Aorta (tissue), 5 donors: ENCODE measurements at regions not wholly inside any gene's neighbourhood (a gene's known extent, or its start where the extent isn't known, plus 50 kb on each side); places are given as distances from the start of the nearest gene placed in this dataset.

Experiments
- ATAC-seq: fragments of 200-7000 bp; cut with Tn5 transposase; one replicate; pipeline ENCODE4 v1.9.1; 2022; ENCODE audit warnings: moderate library complexity; ENCODE audit not compliant: low FRiP score
- DNase-seq, 2 donors: peaks; one replicate each; pipeline ENCODE4 v3.0.0-alpha.2; 2020
- H3K27ac ChIP-seq, 2 donors: one replicate each; pipeline ENCODE4 v1.5.1; 2013; ENCODE audit warnings: low read length in 2 of 2, mild to moderate bottlenecking in 2 of 2, moderate library complexity in 2 of 2, control low read depth in 1 of 2, inconsistent platforms in 1 of 2, low read depth in 1 of 2
- H3K27me3 ChIP-seq, 2 donors: one replicate each; pipeline ENCODE4 v1.6.1; 2013; ENCODE audit warnings: control low read depth in 1 of 2, low read length in 1 of 2, mild to moderate bottlenecking in 1 of 2, moderate library complexity in 1 of 2; ENCODE audit not compliant: insufficient read depth in 2 of 2, control insufficient read depth in 1 of 2
- H3K36me3 ChIP-seq, 2 donors: one replicate each; pipeline ENCODE4 v1.6.1; 2013; ENCODE audit warnings: control low read depth in 1 of 2, low read length in 1 of 2, mild to moderate bottlenecking in 1 of 2; ENCODE audit not compliant: insufficient read depth in 2 of 2, control insufficient read depth in 1 of 2
- H3K4me1 ChIP-seq, 2 donors: one replicate each; pipeline ENCODE4 v1.6.1; 2013; ENCODE audit warnings: low read length in 2 of 2, control low read depth in 1 of 2, mild to moderate bottlenecking in 1 of 2, moderate library complexity in 1 of 2; ENCODE audit not compliant: insufficient read depth in 2 of 2, control insufficient read depth in 1 of 2
- H3K4me3 ChIP-seq, 2 donors: one replicate each; pipeline ENCODE4 v1.5.1; 2013; ENCODE audit warnings: low read length in 2 of 2, control low read depth in 1 of 2, mild to moderate bottlenecking in 1 of 2
- H3K9me3 ChIP-seq: one replicate; pipeline ENCODE4 v1.6.1; 2013; ENCODE audit warnings: mild to moderate bottlenecking, low read length; ENCODE audit not compliant: control insufficient read depth
- WGBS, 2 donors: extraction: QIAGEN DNeasy Blood & Tissue Kit; methylation state at CpG; one replicate each; pipeline ENCODE4 v1.1.7; 2013; 5-methylcytosine and 5-hydroxymethylcytosine counted together
- intact Hi-C, 2 donors: fragments of 100-400 bp; cut with DNase I; formaldehyde crosslinking; loops; one replicate each; pipeline versions ENCODE4 v1.14.2 to v1.15.0; 2022
- donor health status: healthy with polysubstance abuse.
- donor health status: Bipolar disorder and iron deficiency.
- donor health status: DM: no; HTN: no; CAD: no.
- donor health status: DM: no; HTN: no; CAD: no.
- donor health status: DM: yes; HTN: yes; CAD: no.

DNA sequence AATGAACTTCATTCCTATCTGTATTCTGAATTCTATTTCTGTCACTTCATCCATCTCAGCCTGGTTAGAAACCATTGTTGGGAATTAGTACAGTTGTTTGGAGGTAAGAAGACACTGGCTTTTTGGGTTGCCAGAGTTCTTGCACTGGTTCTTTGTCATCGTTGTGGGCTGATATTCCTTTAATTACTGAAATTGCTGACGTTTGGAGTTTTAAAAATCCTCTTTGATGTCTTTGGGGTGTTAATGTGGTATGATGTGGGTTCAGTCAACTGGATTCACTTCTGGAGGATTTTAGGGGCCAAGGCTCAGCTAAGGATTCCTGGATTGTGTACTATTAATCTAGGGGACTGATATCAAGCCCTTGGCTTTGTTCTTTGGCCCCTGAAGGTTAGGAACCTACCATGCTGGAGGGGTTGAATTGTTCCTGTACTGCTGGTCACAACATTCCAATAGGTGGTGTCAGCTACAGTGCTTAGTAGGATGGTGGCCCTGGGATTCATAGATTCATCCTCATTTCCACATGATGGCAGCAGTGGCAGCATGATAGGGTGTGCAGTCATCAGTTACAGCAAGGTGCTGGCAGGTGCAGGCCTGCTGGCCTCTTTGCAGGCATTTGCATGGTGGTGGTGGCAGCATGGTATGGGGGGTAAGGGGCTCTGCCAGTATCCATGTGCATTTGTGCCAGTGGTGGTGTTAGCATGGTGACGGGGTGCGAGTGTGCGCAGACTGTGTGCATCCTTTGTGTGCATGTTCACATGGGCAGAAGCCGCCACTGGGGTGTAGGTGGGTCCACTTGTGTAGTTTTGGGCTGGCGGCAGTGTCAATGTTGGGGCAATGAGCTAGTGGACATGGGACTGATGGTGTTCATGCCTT lies 301.3 kb downstream of the TEX13C start:
- WGBS, 2 donors = 82 to 88% methylated on average over 7 of the region's 7 CpGs
- DNase-seq (no peak), ATAC-seq (no peak)
- no peaks in the 10 kb centered on the region for H3K36me3 ChIP-seq
- no peak overlapping the region for H3K27ac ChIP-seq
- no peaks in the 10 kb centered on the region for H3K9me3 ChIP-seq
- H3K27me3 ChIP-seq = no peaks in the 10 kb centered on the region
- intact Hi-C loops = no loop called here
- H3K4me3 ChIP-seq = no peak overlapping the region
- no peaks in the 10 kb centered on the region for H3K4me1 ChIP-seq

DNA sequence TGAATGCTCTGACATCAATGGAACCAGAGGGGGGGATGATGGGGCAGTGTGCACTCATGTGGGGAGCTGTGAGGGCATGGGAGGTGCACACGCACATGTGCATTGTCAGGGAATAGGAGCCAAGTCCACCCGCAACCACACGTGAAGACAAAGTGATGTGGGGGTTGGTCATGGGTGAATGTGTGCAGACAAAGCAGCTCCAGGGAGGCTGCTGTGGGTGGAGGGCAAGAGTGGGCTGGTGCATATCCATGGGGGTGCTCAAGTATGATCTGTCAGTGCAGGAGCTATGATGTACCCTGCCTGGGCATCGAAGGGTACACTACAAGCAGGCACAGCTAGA lies 301.9 kb downstream of the TEX13C start:
- no peak overlapping the region for H3K27ac ChIP-seq
- H3K4me1 ChIP-seq = no peaks in the 10 kb centered on the region
- DNase-seq (no peak), ATAC-seq (no peak)
- H3K27me3 ChIP-seq = no peaks in the 10 kb centered on the region
- no peak overlapping the region for H3K4me3 ChIP-seq
- WGBS, 2 donors = 72 to 95% methylated on average over 4 of the region's 4 CpGs
- H3K36me3 ChIP-seq = no peaks in the 10 kb centered on the region
- intact Hi-C loops = no loop called here
- H3K9me3 ChIP-seq = no peaks in the 10 kb centered on the region

DNA sequence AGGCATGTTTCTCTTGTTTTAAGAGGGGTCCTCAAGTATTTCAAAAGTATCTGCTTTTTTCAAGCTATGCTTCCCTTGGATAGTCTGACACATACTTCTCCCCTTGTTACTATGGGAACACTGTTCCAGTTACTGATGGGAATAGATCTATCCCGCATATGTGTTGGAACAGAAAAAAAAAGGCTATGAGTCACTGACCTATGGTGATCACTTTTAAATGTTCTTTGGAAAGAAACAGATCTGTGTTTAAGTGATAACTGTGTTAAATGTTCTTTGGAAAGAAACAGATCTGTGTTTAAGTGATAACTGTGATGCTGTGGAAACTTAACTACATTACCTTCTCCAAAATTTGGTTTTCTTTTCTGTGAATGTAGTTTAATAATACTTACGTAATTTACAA lies 303.2 kb downstream of the TEX13C start:
- H3K27ac ChIP-seq = no peak overlapping the region
- no peaks in the 10 kb centered on the region for H3K4me1 ChIP-seq
- no peaks in the 10 kb centered on the region for H3K27me3 ChIP-seq
- no peak overlapping the region for H3K4me3 ChIP-seq
- WGBS, 2 donors = 51 to 65% methylated on average over 2 of the region's 2 CpGs
- intact Hi-C loops = no loop called here
- DNase-seq (no peak), ATAC-seq (no peak)
- no peaks in the 10 kb centered on the region for H3K9me3 ChIP-seq
- no peaks in the 10 kb centered on the region for H3K36me3 ChIP-seq

DNA sequence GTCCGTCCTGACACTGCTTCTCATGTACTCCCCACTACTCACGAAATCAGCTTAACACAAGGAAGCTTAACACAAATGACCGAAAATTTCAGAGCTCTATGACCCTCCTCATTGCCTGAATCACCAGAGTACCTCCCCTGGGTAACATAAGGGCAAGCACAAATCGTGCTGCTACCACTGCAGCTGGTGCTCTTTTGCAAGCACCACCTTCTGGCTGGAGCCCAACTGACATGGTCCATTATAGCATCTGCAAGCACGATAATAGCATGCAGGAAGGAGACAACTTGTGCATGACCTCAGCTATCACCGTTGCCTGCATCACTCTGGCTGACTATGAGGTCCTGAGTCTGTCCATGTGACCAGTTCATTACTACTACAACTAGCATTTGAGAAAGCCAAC lies 308.0 kb downstream of the TEX13C start:
- H3K27me3 ChIP-seq = no peaks in the 10 kb centered on the region
- 48 to 59% methylated on average over 6 of the region's 6 CpGs for WGBS, 2 donors
- H3K36me3 ChIP-seq = no peaks in the 10 kb centered on the region
- intact Hi-C loops = no loop called here
- no peak overlapping the region for H3K27ac ChIP-seq
- ATAC-seq (no peak), DNase-seq (no peak)
- H3K4me3 ChIP-seq = no peak overlapping the region
- no peaks in the 10 kb centered on the region for H3K9me3 ChIP-seq
- no peaks in the 10 kb centered on the region for H3K4me1 ChIP-seq

DNA sequence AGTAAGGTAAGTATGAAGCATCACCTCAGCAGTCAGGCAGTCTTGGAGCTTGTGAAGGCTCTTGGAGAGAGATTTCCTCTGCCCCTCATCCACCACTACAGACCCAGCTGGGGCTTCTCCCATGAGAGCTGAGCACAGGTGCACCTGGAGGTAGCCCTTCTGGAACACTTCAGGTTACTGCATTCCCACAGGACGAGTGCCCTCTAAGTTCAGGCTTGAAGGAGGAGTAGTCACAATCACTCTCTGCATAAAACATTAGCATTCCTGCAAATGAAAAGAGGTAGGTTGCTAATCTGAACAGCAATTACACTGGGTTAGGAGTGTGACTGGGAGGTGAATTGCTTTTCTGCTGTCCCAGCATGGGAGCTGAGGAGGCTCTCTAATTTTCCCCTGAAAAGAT lies 308.8 kb downstream of the TEX13C start:
- ATAC-seq (no peak), DNase-seq (no peak)
- H3K27ac ChIP-seq = no peak overlapping the region
- H3K4me3 ChIP-seq = no peak overlapping the region
- no peaks in the 10 kb centered on the region for H3K27me3 ChIP-seq
- WGBS, 2 donors = 26 to 50% methylated on average over 1 of the region's 1 CpG
- no peaks in the 10 kb centered on the region for H3K9me3 ChIP-seq
- H3K4me1 ChIP-seq = no peaks in the 10 kb centered on the region
- H3K36me3 ChIP-seq = no peaks in the 10 kb centered on the region
- intact Hi-C loops = no loop called here

DNA sequence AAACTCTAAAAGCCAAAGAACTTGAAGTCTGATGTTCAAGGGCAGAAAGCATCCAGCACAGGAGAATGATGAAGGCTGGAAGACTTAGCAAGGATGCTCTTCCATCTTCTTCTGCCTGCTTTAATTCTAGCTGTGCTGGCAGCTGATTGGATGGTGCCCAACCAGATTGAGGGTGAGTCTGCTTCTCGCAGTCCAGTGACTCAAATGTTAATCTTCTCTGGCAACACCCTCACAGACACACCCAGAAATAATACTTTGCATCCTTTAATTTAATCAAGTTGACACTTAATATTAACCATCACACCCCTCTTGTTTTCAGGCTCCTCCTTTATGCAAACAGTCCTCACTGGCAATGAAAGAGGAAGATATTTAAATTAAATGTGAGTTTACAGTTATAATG lies 321.7 kb downstream of the TEX13C start:
- Histone ChIP-seq H3K27ac (no peak overlapping the region), H3K27me3 (no peaks in the 10 kb centered on the region), H3K9me3 (no peaks in the 10 kb centered on the region), H3K4me3 (no peak overlapping the region), H3K36me3 (no peaks in the 10 kb centered on the region), H3K4me1 (no peaks in the 10 kb centered on the region)
- intact Hi-C loops = no loop called here
- WGBS, 2 donors = 71 to 87% methylated on average over 1 of the region's 1 CpG
- DNase-seq (no peak), ATAC-seq (no peak)

DNA sequence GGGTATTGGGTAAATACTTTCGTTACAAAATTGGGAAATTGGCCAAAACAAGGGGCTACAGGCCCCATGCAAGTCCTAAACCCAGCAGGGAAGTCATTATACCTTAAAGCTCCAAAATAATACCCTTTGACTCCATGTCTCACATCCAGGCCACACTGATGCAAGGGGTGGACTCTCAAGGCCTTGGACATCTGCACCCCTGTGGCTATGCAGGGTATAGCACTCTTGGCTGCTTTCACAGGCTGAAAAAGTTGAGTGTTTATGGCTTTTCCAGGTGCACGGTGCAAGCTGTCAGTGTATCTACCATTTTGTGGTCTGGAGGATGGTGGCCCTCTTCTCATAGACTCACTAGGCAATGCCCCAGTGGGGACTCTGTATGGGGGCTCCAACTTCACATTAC lies 326.5 kb downstream of the TEX13C start:
- Histone ChIP-seq H3K27me3 (no peaks in the 10 kb centered on the region), H3K36me3 (no peaks in the 10 kb centered on the region), H3K27ac (no peak overlapping the region), H3K4me3 (no peak overlapping the region), H3K9me3 (no peaks in the 10 kb centered on the region), H3K4me1 (no peaks in the 10 kb centered on the region)
- ATAC-seq (no peak), DNase-seq (no peak)
- 36 to 60% methylated on average over 2 of the region's 2 CpGs for WGBS, 2 donors
- intact Hi-C loops = no loop called here

DNA sequence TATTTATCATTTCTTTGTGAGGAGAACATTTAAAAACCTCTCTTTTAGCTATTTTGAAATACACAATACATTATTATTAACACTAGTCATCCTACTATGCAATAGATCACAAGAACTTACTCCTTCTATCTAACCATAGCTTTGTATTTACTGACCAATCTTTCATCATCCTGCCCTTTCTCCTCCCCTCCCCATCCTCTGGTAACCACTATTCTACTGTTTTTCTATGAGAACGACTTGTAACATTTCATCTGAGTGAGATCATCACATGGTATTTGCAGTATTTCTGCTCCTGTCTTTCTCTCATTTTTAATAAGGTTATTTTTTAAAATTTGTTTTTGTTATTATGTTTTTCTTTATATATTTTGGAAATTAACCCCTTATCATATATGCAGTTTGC lies 331.8 kb downstream of the TEX13C start:
- no peak overlapping the region for H3K27ac ChIP-seq
- ATAC-seq (no peak), DNase-seq (no peak)
- 0 to 3% methylated on average over 1 of the region's 1 CpG for WGBS, 2 donors
- H3K27me3 ChIP-seq = no peaks in the 10 kb centered on the region
- H3K9me3 ChIP-seq = no peaks in the 10 kb centered on the region
- intact Hi-C loops = no loop called here
- H3K36me3 ChIP-seq = no peaks in the 10 kb centered on the region
- H3K4me3 ChIP-seq = no peak overlapping the region
- H3K4me1 ChIP-seq = no peaks in the 10 kb centered on the region

DNA sequence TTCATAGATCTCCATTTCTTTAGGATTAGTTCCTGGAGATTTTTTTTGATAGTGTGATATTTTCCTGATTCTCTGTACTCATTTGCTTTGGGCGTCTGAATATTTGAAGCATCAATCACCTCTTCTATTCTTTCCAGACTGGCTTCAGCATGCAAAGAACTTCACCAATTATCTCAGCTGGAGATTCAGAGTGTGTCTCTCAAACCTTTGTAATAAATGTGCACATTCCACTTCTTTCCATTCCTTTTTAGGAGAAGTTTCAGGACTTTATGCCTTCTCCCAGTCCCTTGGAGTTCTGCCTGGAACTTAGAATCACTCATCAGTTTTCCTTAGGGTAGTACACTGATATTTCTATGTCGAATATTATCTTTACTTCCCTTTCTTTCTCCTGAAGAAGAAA lies 334.8 kb downstream of the TEX13C start:
- intact Hi-C loops = no loop called here

More for the DNA sequence above, 334.8 kb downstream of the TEX13C start:
- ATAC-seq = no peak
- H3K9me3 ChIP-seq = no peaks in the 10 kb centered on the region
- H3K27me3 ChIP-seq = no peaks in the 10 kb centered on the region
- WGBS, 2 donors = 44 to 56% methylated on average over 2 of the region's 2 CpGs
- H3K27ac ChIP-seq = no peak overlapping the region
- no peak for DNase-seq
- H3K4me3 ChIP-seq = no peak overlapping the region
- no peaks in the 10 kb centered on the region for H3K4me1 ChIP-seq
- H3K36me3 ChIP-seq = no peaks in the 10 kb centered on the region
